H1 (cell line): ENCODE measurements at regions not wholly inside any gene's neighbourhood (a gene's known extent, or its start where the extent isn't known, plus 50 kb on each side); places are given as distances from the start of the nearest gene placed in this dataset.
"Not testable (repeated sequence)": the region's sequence is repeated elsewhere in the genome, so short reads cannot be mapped to it uniquely, and the experiment has no call there.

Experiments used
- CTCF ChIA-PET: fragments of 300-600 bp; sonication (Branson Sonifier 250); formaldehyde crosslinking; loops from one replicate; lab custom pipeline; 2021; ENCODE audit not compliant: partially characterized antibody; lab: Charles Lee
- POLR2A ChIA-PET: fragments of 300-600 bp; sonication (Branson Sonifier 250); formaldehyde crosslinking; loops from one replicate; lab custom pipeline; 2021; ENCODE audit warnings: inconsistent platforms; ENCODE audit not compliant: partially characterized antibody; lab: Charles Lee
- DNase-seq, 2 experiments: peaks; one replicate each; pipeline versions ENCODE4 v3.0.0 to v3.0.0-alpha.2; 2010 to 2022; ENCODE audit warnings: low spot score in 2 of 2, low read depth in 1 of 2, mixed read lengths in 1 of 2
- FAIRE-seq: peaks from 2 replicates; lab custom pipeline; 2011; peaks lifted over from hg19 to GRCh38; lab: Jason Lieb, UNC
- H2AFZ ChIP-seq: 2 replicates; pipeline ENCODE4 v1.8.1; 2012; ENCODE audit warnings: low read length, inconsistent platforms
- H2AK5ac ChIP-seq: 2 replicates; pipeline ENCODE4 v1.6.1; 2013; ENCODE audit warnings: low read depth, low read length
- H2BK120ac ChIP-seq: replicated peaks from 2 replicates; pipeline ENCODE3; 2013; ENCODE audit warnings: low read depth, low read length, inconsistent platforms
- H2BK12ac ChIP-seq: 2 replicates; pipeline ENCODE4 v1.6.1; 2013; ENCODE audit warnings: low read depth, low read length
- H2BK15ac ChIP-seq: 2 replicates; pipeline ENCODE4 v1.6.1; 2013; ENCODE audit warnings: low read length
- H2BK20ac ChIP-seq: 2 replicates; pipeline ENCODE4 v1.6.1; 2013; ENCODE audit warnings: low read length
- H2BK5ac ChIP-seq: 2 replicates; pipeline ENCODE4 v1.6.1; 2013; ENCODE audit warnings: low read depth, low read length
- H3K14ac ChIP-seq: 2 replicates; pipeline ENCODE4 v1.6.1; 2013; ENCODE audit warnings: inconsistent platforms; ENCODE audit not compliant: insufficient read length
- H3K18ac ChIP-seq: 2 replicates; pipeline ENCODE4 v1.6.1; 2013; ENCODE audit warnings: low read length; ENCODE audit errors: extremely low read depth
- H3K23ac ChIP-seq: 2 replicates; pipeline ENCODE4 v1.6.1; 2013; ENCODE audit warnings: inconsistent platforms; ENCODE audit not compliant: insufficient read length
- H3K23me2 ChIP-seq: 2 replicates; pipeline ENCODE4 v1.6.1; 2013; ENCODE audit warnings: low read depth, low read length
- H3K27ac ChIP-seq: 2 replicates; pipeline ENCODE4 v1.6.1; 2011; ENCODE audit warnings: low read depth, low read length, inconsistent platforms
- H3K27me3 ChIP-seq, 4 experiments: replicated peaks in 1 of 4; 1 replicate in 1 of 4; 2 replicates in 3 of 4; pipeline versions ENCODE4 v1.6.1 to v1.8.1; 2011 to 2013; ENCODE audit warnings: low read length in 3 of 4, mild to moderate bottlenecking in 3 of 4, inconsistent platforms in 2 of 4, mixed read lengths in 2 of 4, moderate library complexity in 1 of 4; ENCODE audit not compliant: control insufficient read depth in 3 of 4, insufficient read depth in 3 of 4; ENCODE audit errors: extremely low read depth in 1 of 4
- H3K36me3 ChIP-seq, 4 experiments: 2 replicates each; pipeline versions ENCODE4 v1.6.1 to v1.8.1; 2011 to 2013; ENCODE audit warnings: mild to moderate bottlenecking in 4 of 4, low read length in 3 of 4, moderate library complexity in 2 of 4, control low read depth in 1 of 4, inconsistent platforms in 1 of 4; ENCODE audit not compliant: insufficient read depth in 4 of 4, control insufficient read depth in 2 of 4
- H3K4ac ChIP-seq: replicated peaks from 2 replicates; pipeline ENCODE3; 2013; ENCODE audit warnings: low read length, low read depth, mixed read lengths, inconsistent platforms; ENCODE audit not compliant: insufficient read length
- H3K4me1 ChIP-seq, 4 experiments: replicated peaks in 1 of 4; 1 replicate in 1 of 4; 2 replicates in 3 of 4; pipeline versions ENCODE4 v1.6.1 to v1.8.1; 2011 to 2013; ENCODE audit warnings: low read length in 3 of 4, inconsistent platforms in 2 of 4, mixed read lengths in 1 of 4; ENCODE audit not compliant: insufficient read depth in 4 of 4, control insufficient read depth in 3 of 4
- H3K4me2 ChIP-seq, 2 experiments: 2 replicates each; pipeline versions ENCODE4 v1.6.1 to v1.8.1; 2011 to 2013; ENCODE audit warnings: low read depth in 2 of 2, low read length in 2 of 2, control low read depth in 1 of 2, inconsistent platforms in 1 of 2, mild to moderate bottlenecking in 1 of 2; ENCODE audit not compliant: insufficient read depth in 1 of 2
- H3K4me3 ChIP-seq, 4 experiments: fragments of 200-600, 300-600 bp in 1 of 4; sonication (generic), shearing (Covaris generic), sonication (Bioruptor Twin) in 1 of 4; 2 replicates each; pipeline versions ENCODE4 v1.5.1 to v1.8.1; 2011 to 2016; ENCODE audit warnings: low read length in 4 of 4, low read depth in 3 of 4, control low read depth in 2 of 4, inconsistent platforms in 2 of 4, mild to moderate bottlenecking in 2 of 4, mixed read lengths in 1 of 4, moderate library complexity in 1 of 4; ENCODE audit not compliant: insufficient read depth in 2 of 4; ENCODE audit errors: extremely low read depth in 1 of 4
- H3K56ac ChIP-seq: replicated peaks from 2 replicates; pipeline ENCODE3; 2013; ENCODE audit warnings: low read depth, mild to moderate bottlenecking, mixed read lengths, low read length, inconsistent platforms; ENCODE audit not compliant: insufficient read length
- H3K79me1 ChIP-seq: 2 replicates; pipeline ENCODE4 v1.6.1; 2013; ENCODE audit warnings: low read depth, low read length, control low read depth
- H3K79me2 ChIP-seq, 2 experiments: 2 replicates each; pipeline versions ENCODE4 v1.6.1 to v1.8.1; 2012 to 2013; ENCODE audit warnings: low read length in 2 of 2, mild to moderate bottlenecking in 2 of 2, inconsistent platforms in 1 of 2; ENCODE audit not compliant: insufficient read depth in 2 of 2, control insufficient read depth in 1 of 2
- H3K9ac ChIP-seq, 4 experiments: replicated peaks in 1 of 4; 1 replicate in 1 of 4; 2 replicates in 3 of 4; pipeline versions ENCODE4 v1.6.1 to v1.8.1; 2011 to 2013; ENCODE audit warnings: low read depth in 3 of 4, low read length in 3 of 4, control low read depth in 2 of 4, mild to moderate bottlenecking in 2 of 4, moderate library complexity in 2 of 4, inconsistent platforms in 1 of 4; ENCODE audit errors: extremely low read depth in 1 of 4
- H3K9me3 ChIP-seq, 2 experiments: 2 replicates each; pipeline versions ENCODE4 v1.6.1 to v1.8.1; 2012 to 2013; ENCODE audit warnings: mild to moderate bottlenecking in 2 of 2, moderate library complexity in 2 of 2, control low read depth in 1 of 2, inconsistent platforms in 1 of 2, low read depth in 1 of 2, low read length in 1 of 2, mixed read lengths in 1 of 2; ENCODE audit not compliant: insufficient read depth in 2 of 2
- H4K20me1 ChIP-seq, 2 experiments: replicated peaks in 1 of 2; 2 replicates each; pipeline versions ENCODE3 to v1.8.1; 2011 to 2013; ENCODE audit warnings: inconsistent platforms in 2 of 2, low read length in 2 of 2, mild to moderate bottlenecking in 1 of 2; ENCODE audit not compliant: insufficient read depth in 2 of 2, control insufficient read depth in 1 of 2
- H4K5ac ChIP-seq: 2 replicates; pipeline ENCODE4 v1.6.1; 2013; ENCODE audit warnings: low read length, low read depth, mixed read lengths, inconsistent platforms; ENCODE audit not compliant: insufficient read length
- H4K8ac ChIP-seq: 2 replicates; pipeline ENCODE4 v1.8.0; 2013; ENCODE audit warnings: mild to moderate bottlenecking, moderate library complexity, low read length, inconsistent platforms; ENCODE audit not compliant: insufficient read depth; ENCODE audit errors: extremely low read depth
- H4K91ac ChIP-seq: replicated peaks from 2 replicates; pipeline ENCODE3; 2013; ENCODE audit warnings: low read length, mixed read lengths, inconsistent platforms; ENCODE audit not compliant: insufficient read length
- WGBS, 2 experiments: shearing (Covaris generic) in 1 of 2; methylation state at CpG; one replicate each; pipeline versions ENCODE4 v1.1.6 to v1.1.7; 2013 to 2015; ENCODE audit warnings: low lambda C conversion rate in 2 of 2, mixed read lengths in 2 of 2, inconsistent platforms in 1 of 2, low coverage in 1 of 2, missing lambda C conversion rate in 1 of 2; ENCODE audit not compliant: insufficient replicate concordance in 2 of 2, insufficient coverage in 1 of 2, insufficient read length in 1 of 2; ENCODE audit errors: extremely low coverage in 1 of 2, missing lambda C conversion rate in 1 of 2; 5-methylcytosine and 5-hydroxymethylcytosine counted together

GRCh38 chr21:5103880-5104561 lies 5417.4 kb upstream of the TPTE start:
- H2BK120ac ChIP-seq, H2AFZ ChIP-seq, DNase-seq, H3K36me3 ChIP-seq, H3K9me3 ChIP-seq, H3K4me3 ChIP-seq, H4K5ac ChIP-seq, H2BK15ac ChIP-seq, H3K4me2 ChIP-seq, H3K79me1 ChIP-seq, H4K8ac ChIP-seq, H2AK5ac ChIP-seq, H3K14ac ChIP-seq, CTCF ChIA-PET, H3K56ac ChIP-seq, FAIRE-seq, H3K27ac ChIP-seq, H3K4ac ChIP-seq, H3K27me3 ChIP-seq, POLR2A ChIA-PET, H3K79me2 ChIP-seq, H4K91ac ChIP-seq, H3K23ac ChIP-seq, H3K18ac ChIP-seq, H4K20me1 ChIP-seq, H2BK12ac ChIP-seq, H3K23me2 ChIP-seq, H3K4me1 ChIP-seq, H3K9ac ChIP-seq, H2BK5ac ChIP-seq, H2BK20ac ChIP-seq: not testable (repeated sequence)
- 88% methylated on average over 2 of the region's 27 CpGs; no CpG with 5 or more reads in 1 of the 2 experiments for WGBS, 2 experiments

GRCh38 chr21:5104562-5104928 lies 5416.8 kb upstream of the TPTE start:
- H3K4ac ChIP-seq, H2BK15ac ChIP-seq, POLR2A ChIA-PET, H3K79me2 ChIP-seq, H3K4me3 ChIP-seq, H3K56ac ChIP-seq, H3K27ac ChIP-seq, H3K36me3 ChIP-seq, H2BK12ac ChIP-seq, H3K23me2 ChIP-seq, H4K8ac ChIP-seq, H3K4me2 ChIP-seq, H3K23ac ChIP-seq, H3K14ac ChIP-seq, H2BK120ac ChIP-seq, H2AK5ac ChIP-seq, H2AFZ ChIP-seq, H3K79me1 ChIP-seq, H4K91ac ChIP-seq, DNase-seq, H3K27me3 ChIP-seq, H3K9ac ChIP-seq, H2BK20ac ChIP-seq, H3K9me3 ChIP-seq, H4K20me1 ChIP-seq, H4K5ac ChIP-seq, H3K18ac ChIP-seq, FAIRE-seq, H3K4me1 ChIP-seq, CTCF ChIA-PET, H2BK5ac ChIP-seq: not testable (repeated sequence)
- 97% methylated on average over 5 of the region's 11 CpGs; no CpG with 5 or more reads in 1 of the 2 experiments for WGBS, 2 experiments
